Keratinocyte (primary cell): ENCODE measurements at regions not wholly inside any gene's neighbourhood (a gene's known extent, or its start where the extent isn't known, plus 50 kb on each side); places are given as distances from the start of the nearest gene placed in this dataset.

Source experiments
- DNase-seq: peaks from one replicate; pipeline ENCODE4 v3.0.0-alpha.2; 2011; ENCODE audit warnings: low read depth, missing footprints, low spot score
- FAIRE-seq: peaks from 2 replicates; lab custom pipeline; 2011; peaks lifted over from hg19 to GRCh38; lab: Jason Lieb, UNC
- H2AFZ ChIP-seq: 2 replicates; pipeline ENCODE4 v1.6.0; 2012; ENCODE audit warnings: low read length, control low read depth, inconsistent platforms; ENCODE audit not compliant: control insufficient read depth
- H3K27ac ChIP-seq: 2 replicates; pipeline ENCODE4 v1.5.1; 2011; ENCODE audit warnings: low read length; ENCODE audit not compliant: control insufficient read depth, insufficient read depth
- H3K27me3 ChIP-seq: 3 replicates; pipeline ENCODE4 v1.6.0; 2011; ENCODE audit warnings: low read length; ENCODE audit not compliant: control insufficient read depth, insufficient read depth; ENCODE audit errors: extremely low read depth
- H3K36me3 ChIP-seq, 2 experiments: 2 replicates in 1 of 2; 3 replicates in 1 of 2; pipeline ENCODE4 v1.5.1; 2011; ENCODE audit warnings: low read length in 2 of 2, mild to moderate bottlenecking in 1 of 2; ENCODE audit not compliant: control insufficient read depth in 2 of 2, insufficient read depth in 2 of 2; ENCODE audit errors: extremely low read depth in 1 of 2
- H3K4me1 ChIP-seq: 3 replicates; pipeline ENCODE4 v1.5.1; 2011; ENCODE audit warnings: low read length; ENCODE audit not compliant: control insufficient read depth, insufficient read depth; ENCODE audit errors: extremely low read depth
- H3K4me2 ChIP-seq: 3 replicates; pipeline ENCODE4 v1.6.0; 2011; ENCODE audit warnings: low read depth, low read length; ENCODE audit not compliant: control insufficient read depth, insufficient read depth; ENCODE audit errors: extremely low read depth
- H3K4me3 ChIP-seq, 3 experiments: fragments of 200-600 bp in 1 of 3; sonication (generic) in 1 of 3; 2 replicates in 2 of 3; 3 replicates in 1 of 3; pipeline ENCODE4 v1.5.1; 2011 to 2016; ENCODE audit warnings: low read length in 3 of 3, mild to moderate bottlenecking in 3 of 3, control low read depth in 2 of 3, inconsistent platforms in 1 of 3, low read depth in 1 of 3, mixed read lengths in 1 of 3, mixed run types in 1 of 3, moderate library complexity in 1 of 3; ENCODE audit not compliant: control insufficient read depth in 2 of 3, insufficient read depth in 2 of 3; ENCODE audit errors: extremely low read depth in 1 of 3
- H3K79me2 ChIP-seq: 2 replicates; pipeline ENCODE4 v1.6.0; 2012; ENCODE audit warnings: low read length; ENCODE audit not compliant: control insufficient read depth, insufficient read depth
- H3K9ac ChIP-seq: 3 replicates; pipeline ENCODE4 v1.6.0; 2011; ENCODE audit warnings: low read length; ENCODE audit not compliant: control insufficient read depth, insufficient read depth; ENCODE audit errors: extremely low read depth
- H3K9me1 ChIP-seq: 3 replicates; pipeline ENCODE4 v1.6.0; 2011; ENCODE audit warnings: low read length; ENCODE audit not compliant: control insufficient read depth, insufficient read depth; ENCODE audit errors: extremely low read depth
- H3K9me3 ChIP-seq: 2 replicates; pipeline ENCODE4 v1.5.1; 2012; ENCODE audit warnings: low read depth, low read length; ENCODE audit not compliant: control insufficient read depth
- H4K20me1 ChIP-seq: 3 replicates; pipeline ENCODE4 v1.6.0; 2011; ENCODE audit warnings: low read length; ENCODE audit not compliant: control insufficient read depth, insufficient read depth; ENCODE audit errors: extremely low read depth
- CTCF ChIP-seq, 3 experiments: IDR thresholded peaks in 1 of 3; conservative IDR thresholded peaks in 1 of 3; optimal IDR thresholded peaks in 1 of 3; 2 replicates in 2 of 3; 3 replicates in 1 of 3; pipeline versions ENCODE3 to v1.5.1; 2011; ENCODE audit warnings: low read length in 3 of 3, mild to moderate bottlenecking in 3 of 3, moderate library complexity in 2 of 3, control low read depth in 1 of 3, inconsistent platforms in 1 of 3; ENCODE audit not compliant: insufficient read depth in 2 of 3; ENCODE audit errors: extremely low read depth in 1 of 3
- EZH2 ChIP-seq: IDR thresholded peaks from one replicate; pipeline ENCODE4 v1.6.1; 2012; ENCODE audit warnings: inconsistent platforms, mild to moderate bottlenecking, low read length, moderate library complexity
- dilution Hi-C: fragments of 300-500 bp; cut with MboI; formaldehyde crosslinking; loops from one replicate; pipeline ENCODE4 v1.7.0; 2020; ENCODE audit warnings: low sequenced_read_pairs; ENCODE audit not compliant: extremely low pct_ligation_motif_present

- Histone ChIP-seq H4K20me1 (no peaks in the 10 kb centered on the region), H3K27ac (no peak overlapping the region), H3K9me1 (no peaks in the 10 kb centered on the region), H3K4me1 (no peaks in the 10 kb centered on the region), H3K4me2 (no peak overlapping the region), H3K79me2 (no peaks in the 10 kb centered on the region), H3K9ac (no peak overlapping the region), H3K4me3 (no peak overlapping the region), H2AFZ (no peak overlapping the region), H3K27me3 (no peaks in the 10 kb centered on the region), H3K9me3 (no peaks in the 10 kb centered on the region), H3K36me3 (no peaks in the 10 kb centered on the region)
- FAIRE-seq (no peak), DNase-seq (no peak)
- TF ChIP-seq CTCF (optimal IDR thresholded peaks at IDR 0.05 in 1 of 3, IDR thresholded peaks at IDR 0.05 in 1 of 3, conservative IDR thresholded peaks at IDR 0.05 in 1 of 3; ENCODE audit: extremely low read depth in 1 of 3, insufficient read depth in 2 of 3, low read length in 3 of 3) = no peak
- TF ChIP-seq EZH2 = no peak
- dilution Hi-C loops = no loop called here
These were observed 108.3 kb upstream of the DUSP21 start for GRCh38 chrX:44735498-44735897.

- Histone ChIP-seq H3K9me1 (no peaks in the 10 kb centered on the region), H3K36me3 (no peaks in the 10 kb centered on the region), H3K4me1 (no peaks in the 10 kb centered on the region), H2AFZ (no peak overlapping the region), H3K27ac (no peak overlapping the region), H3K9me3 (no peaks in the 10 kb centered on the region), H3K27me3 (no peaks in the 10 kb centered on the region), H3K79me2 (no peaks in the 10 kb centered on the region), H3K9ac (no peak overlapping the region), H3K4me3 (no peak overlapping the region), H3K4me2 (no peak overlapping the region), H4K20me1 (no peaks in the 10 kb centered on the region)
- TF ChIP-seq CTCF (optimal IDR thresholded peaks at IDR 0.05 in 1 of 3, IDR thresholded peaks at IDR 0.05 in 1 of 3, conservative IDR thresholded peaks at IDR 0.05 in 1 of 3; ENCODE audit: extremely low read depth in 1 of 3, insufficient read depth in 2 of 3, low read length in 3 of 3) = no peak
- no peak for TF ChIP-seq EZH2
- DNase-seq = no peak
- dilution Hi-C loops = no loop called here
- FAIRE-seq = no peak
These were observed 109.9 kb upstream of the DUSP21 start for GRCh38 chrX:44733931-44734330.
